Endodermal cell (in vitro differentiated cells): ENCODE measurements at regions not wholly inside any gene's neighbourhood (a gene's known extent, or its start where the extent isn't known, plus 50 kb on each side); places are given as distances from the start of the nearest gene placed in this dataset.

Source experiments
- DNase-seq: peaks from one replicate; pipeline ENCODE4 v3.0.0-alpha.2; 2017
- H3K27ac ChIP-seq: 2 replicates; pipeline ENCODE4 v1.5.1; 2013; ENCODE audit warnings: mild to moderate bottlenecking, low read depth, low read length, moderate library complexity
- H3K27me3 ChIP-seq: 2 replicates; pipeline ENCODE4 v1.6.1; 2013; ENCODE audit warnings: mild to moderate bottlenecking, low read length, moderate library complexity; ENCODE audit not compliant: insufficient read depth, control insufficient read depth, poor library complexity, severe bottlenecking
- H3K36me3 ChIP-seq: 2 replicates; pipeline ENCODE4 v1.7.0; 2013; ENCODE audit warnings: mild to moderate bottlenecking, low read length, moderate library complexity; ENCODE audit not compliant: control insufficient read depth, insufficient read depth
- H3K4me1 ChIP-seq: one replicate; pipeline ENCODE4 v1.7.0; 2013; ENCODE audit warnings: low read length; ENCODE audit not compliant: control insufficient read depth, insufficient read depth
- H3K4me3 ChIP-seq: 2 replicates; pipeline ENCODE4 v1.5.1; 2013; ENCODE audit warnings: mild to moderate bottlenecking, low read length, moderate library complexity
- H3K9ac ChIP-seq: 2 replicates; pipeline ENCODE4 v1.6.1; 2013; ENCODE audit warnings: mild to moderate bottlenecking, low read length, moderate library complexity; ENCODE audit not compliant: poor library complexity, severe bottlenecking; ENCODE audit errors: extremely low read depth
- H3K9me3 ChIP-seq: 2 replicates; pipeline ENCODE4 v1.6.1; 2013; ENCODE audit warnings: mild to moderate bottlenecking, low read length, moderate library complexity; ENCODE audit not compliant: control insufficient read depth
- H3K27ac Mint-ChIP-seq: 2 replicates; pipeline ENCODE4 v1.8.0; 2020; ENCODE audit warnings: mixed read lengths
- H3K27me3 Mint-ChIP-seq: 2 replicates; pipeline ENCODE4 v1.8.0; 2021; ENCODE audit warnings: mild to moderate bottlenecking, mixed read lengths; ENCODE audit not compliant: insufficient read depth
- H3K36me3 Mint-ChIP-seq: 2 replicates; pipeline ENCODE4 v1.8.0; 2020; ENCODE audit warnings: low read depth, mixed read lengths
- H3K4me1 Mint-ChIP-seq: 2 replicates; pipeline ENCODE4 v1.8.0; 2020; ENCODE audit warnings: mixed read lengths
- H3K4me3 Mint-ChIP-seq: 2 replicates; pipeline ENCODE4 v1.8.0; 2020; ENCODE audit warnings: mild to moderate bottlenecking, moderate library complexity, mixed read lengths
- H3K9me3 Mint-ChIP-seq: 2 replicates; pipeline ENCODE4 v1.8.0; 2020; ENCODE audit warnings: mild to moderate bottlenecking, mixed read lengths
- CTCF ChIP-seq: fragments of 200-600 bp; sonication (generic); conservative IDR thresholded peaks from 2 replicates; pipeline ENCODE4 v1.5.0; 2021; ENCODE audit warnings: antibody characterized with exemption, mild to moderate bottlenecking
- WGBS, 2 experiments: methylation state at CpG; one replicate each; pipeline versions ENCODE4 v1.1.5 to v1.1.7; 2013; ENCODE audit warnings: missing lambda C conversion rate in 2 of 2, mixed read lengths in 1 of 2; ENCODE audit not compliant: insufficient coverage in 1 of 2, insufficient read length in 1 of 2; 5-methylcytosine and 5-hydroxymethylcytosine counted together

GRCh38 chrX:145506214-145506613 lies 258.9 kb downstream of the SPANXN1 start:
- H3K27me3 Mint-ChIP-seq, result no peaks in the 10 kb centered on the region
- WGBS, 2 experiments, result 67% methylated on average over 4 of the region's 5 CpGs; no CpG with 5 or more reads in 1 of the 2 experiments
- Histone ChIP-seq H3K27ac (no peak overlapping the region), H3K9me3 (peaks cover 25% of the 10 kb centered on the region), H3K9ac (no peak overlapping the region), H3K36me3 (no peaks in the 10 kb centered on the region), H3K4me1 (no peaks in the 10 kb centered on the region), H3K27me3 (no peaks in the 10 kb centered on the region), H3K4me3 (no peak overlapping the region)
- H3K4me1 Mint-ChIP-seq, result peaks cover 4% of the 10 kb centered on the region
- peaks cover 71% of the 10 kb centered on the region for H3K9me3 Mint-ChIP-seq
- H3K36me3 Mint-ChIP-seq, result no peaks in the 10 kb centered on the region
- no peak for TF ChIP-seq CTCF
- no peak overlapping the region for H3K4me3 Mint-ChIP-seq
- DNase-seq, result no peak
- H3K27ac Mint-ChIP-seq, result no peak overlapping the region

- Histone ChIP-seq H3K27me3 (no peaks in the 10 kb centered on the region), H3K36me3 (no peaks in the 10 kb centered on the region), H3K9me3 (peaks cover 12% of the 10 kb centered on the region), H3K4me3 (no peak overlapping the region), H3K4me1 (no peaks in the 10 kb centered on the region), H3K9ac (no peak overlapping the region), H3K27ac (no peak overlapping the region)
- Mint-ChIP-seq H3K4me3 (no peak overlapping the region), H3K4me1 (no peaks in the 10 kb centered on the region), H3K9me3 (peaks cover 64% of the 10 kb centered on the region), H3K27ac (no peak overlapping the region), H3K27me3 (no peaks in the 10 kb centered on the region), H3K36me3 (no peaks in the 10 kb centered on the region)
- no peak for TF ChIP-seq CTCF
- no peak for DNase-seq
- 17 to 78% methylated on average over 1 to 5 of the region's 5 CpGs for WGBS, 2 experiments
Observed at GRCh38 chrX:145524931-145525330, 277.6 kb downstream of the SPANXN1 start.

- Histone ChIP-seq H3K27ac (no peak overlapping the region), H3K9ac (no peak overlapping the region), H3K27me3 (no peaks in the 10 kb centered on the region), H3K36me3 (no peaks in the 10 kb centered on the region), H3K4me3 (no peak overlapping the region), H3K9me3 (peaks cover 24% of the 10 kb centered on the region), H3K4me1 (no peaks in the 10 kb centered on the region)
- Mint-ChIP-seq H3K4me3 (no peak overlapping the region), H3K27ac (no peak overlapping the region), H3K36me3 (no peaks in the 10 kb centered on the region), H3K9me3 (peaks cover 62% of the 10 kb centered on the region), H3K27me3 (no peaks in the 10 kb centered on the region), H3K4me1 (no peaks in the 10 kb centered on the region)
- DNase-seq, result no peak
- TF ChIP-seq CTCF, result peak; percentile 24
- 58% methylated on average over 4 of the region's 4 CpGs; no CpG with 5 or more reads in 1 of the 2 experiments for WGBS, 2 experiments
Observed at GRCh38 chrX:145532176-145532780, 285.0 kb downstream of the SPANXN1 start.
